GM12878 (cell line): ENCODE measurements at regions not wholly inside any gene's neighbourhood (a gene's known extent, or its start where the extent isn't known, plus 50 kb on each side); places are given as distances from the start of the nearest gene placed in this dataset.

Experiments used
- ATAC-seq: fragments of 200-7000 bp; cut with Tn5 transposase; 3 replicates; pipeline ENCODE4 v1.9.1; 2020; ENCODE audit warnings: mild to moderate bottlenecking, moderate library complexity
- BruUV-seq: library from RNA; stranded (reverse); fragments of 400-500 nt; replicated peaks from 2 replicates; lab custom pipeline; 2021; lab: Mats Ljungman, UMichigan
- CTCF ChIA-PET: fragments of 300-600 bp; sonication (Branson Sonifier 250); formaldehyde crosslinking; extraction: SDS; loops from one replicate; lab custom pipeline; 2021; ENCODE audit warnings: inconsistent platforms; lab: Yijun Ruan, JAX
- POLR2A ChIA-PET: fragments of 350-600 bp; formaldehyde crosslinking; extraction: SDS; loops from one replicate; lab custom pipeline; 2021; ENCODE audit warnings: inconsistent platforms; lab: Charles Lee
- RAD21 ChIA-PET: fragments of 300-600 bp; sonication (Branson Sonifier 250); formaldehyde crosslinking; loops from one replicate; lab custom pipeline; 2023; ENCODE audit warnings: antibody characterized with exemption; ENCODE audit not compliant: unreplicated experiment; lab: Charles Lee
- SMC1A ChIA-PET: fragments of 300-600 bp; sonication (Branson Sonifier 250); formaldehyde crosslinking; loops from one replicate; lab custom pipeline; 2023; ENCODE audit not compliant: unreplicated experiment, uncharacterized antibody; lab: Charles Lee
- DNase-seq: peaks from one replicate; pipeline ENCODE4 v3.0.0-alpha.2; 2011; ENCODE audit warnings: low read depth, low spot score
- FAIRE-seq: peaks from 3 replicates; lab custom pipeline; 2011; peaks lifted over from hg19 to GRCh38; lab: Jason Lieb, UNC
- H2AFZ ChIP-seq: 2 replicates; pipeline ENCODE4 v1.6.0; 2011; ENCODE audit warnings: low read depth, low read length, control low read depth; ENCODE audit not compliant: control insufficient read depth
- H3K27ac ChIP-seq: 2 replicates; pipeline ENCODE4 v1.5.1; 2011; ENCODE audit warnings: control low read depth; ENCODE audit not compliant: control insufficient read depth, insufficient read depth
- H3K27me3 ChIP-seq, 2 experiments: replicated peaks in 1 of 2; 2 replicates each; pipeline versions ENCODE4 v1.6.0 to v1.6.1; 2011; ENCODE audit warnings: low read length in 1 of 2; ENCODE audit not compliant: control insufficient read depth in 2 of 2, insufficient read depth in 2 of 2
- H3K36me3 ChIP-seq, 2 experiments: 2 replicates each; pipeline ENCODE4 v1.5.1; 2011; ENCODE audit warnings: low read length in 1 of 2; ENCODE audit not compliant: control insufficient read depth in 2 of 2, insufficient read depth in 2 of 2
- H3K4me1 ChIP-seq: 2 replicates; pipeline ENCODE4 v1.6.1; 2011; ENCODE audit warnings: mild to moderate bottlenecking, low read length, moderate library complexity, mixed read lengths; ENCODE audit not compliant: control insufficient read depth, insufficient read depth
- H3K4me2 ChIP-seq: 2 replicates; pipeline ENCODE4 v1.6.0; 2011; ENCODE audit warnings: control low read depth; ENCODE audit not compliant: control insufficient read depth, insufficient read depth
- H3K4me3 ChIP-seq: fragments of 200-600 bp; sonication (generic); 2 replicates; pipeline ENCODE4 v1.5.1; 2016
- H3K79me2 ChIP-seq: 2 replicates; pipeline ENCODE4 v1.6.0; 2011; ENCODE audit warnings: low read length; ENCODE audit not compliant: control insufficient read depth, insufficient read depth
- H3K9ac ChIP-seq: 2 replicates; pipeline ENCODE4 v1.8.0; 2011; ENCODE audit warnings: low read length, control low read depth, mixed read lengths; ENCODE audit not compliant: control insufficient read depth, insufficient read depth
- H3K9me3 ChIP-seq: replicated peaks from 3 replicates; pipeline ENCODE4 v1.5.1; 2011; ENCODE audit warnings: mild to moderate bottlenecking, low read length; ENCODE audit not compliant: control insufficient read depth, insufficient read depth
- H4K20me1 ChIP-seq: 2 replicates; pipeline ENCODE4 v1.6.0; 2011; ENCODE audit not compliant: control insufficient read depth, insufficient read depth
- BCLAF1 ChIP-seq: fragments of 450-650 bp; IDR thresholded peaks from 2 replicates; pipeline ENCODE4 v1.6.1; 2017; ENCODE audit warnings: antibody characterized with exemption, mild to moderate bottlenecking, moderate library complexity
- JUND ChIP-seq: IDR thresholded peaks from 2 replicates; pipeline ENCODE4 v1.6.1; 2012; ENCODE audit warnings: low read depth, mild to moderate bottlenecking, low read length, improper control_type of control experiment, moderate library complexity
- NKRF ChIP-seq: fragments of 450-650 bp; conservative IDR thresholded peaks from 2 replicates; pipeline ENCODE4 v1.6.1; 2017; ENCODE audit warnings: mild to moderate bottlenecking, moderate library complexity
- PBX3 ChIP-seq: IDR thresholded peaks from 2 replicates; pipeline ENCODE4 v1.6.1; 2011; ENCODE audit warnings: mild to moderate bottlenecking, low read depth, low read length, moderate library complexity; ENCODE audit not compliant: insufficient replicate concordance
- PML ChIP-seq: IDR thresholded peaks from 2 replicates; pipeline ENCODE4 v1.6.1; 2012; ENCODE audit warnings: low read length, inconsistent platforms
- RAD51 ChIP-seq: fragments of 450-650 bp; IDR thresholded peaks from 2 replicates; pipeline ENCODE4 v1.6.1; 2016; ENCODE audit warnings: moderate library complexity, mild to moderate bottlenecking, inconsistent platforms
- YBX1 ChIP-seq: fragments of 450-650 bp; IDR thresholded peaks from 2 replicates; pipeline ENCODE4 v1.6.1; 2016; ENCODE audit warnings: antibody characterized with exemption
- WGBS: methylation state at CpG from one replicate; pipeline ENCODE4 v1.1.6; 2016; ENCODE audit warnings: low lambda C conversion rate; ENCODE audit not compliant: insufficient replicate concordance, insufficient coverage; ENCODE audit errors: missing lambda C conversion rate; 5-methylcytosine and 5-hydroxymethylcytosine counted together
- in situ Hi-C: fragments of 300-500 bp; cut with MboI; formaldehyde crosslinking; loops from 9 replicates; pipeline ENCODE4 v1.14.3; 2018; ENCODE audit warnings: mixed read lengths
- intact Hi-C: fragments of 100-400 bp; cut with micrococcal nuclease; formaldehyde crosslinking; loops from one replicate; pipeline ENCODE4 v1.14.2; 2022; ENCODE audit not compliant: unreplicated experiment

- ATAC-seq (no peak), FAIRE-seq (no peak), DNase-seq (no peak)
- ChIA-PET POLR2A (no interaction called here), RAD21 (no interaction called here), CTCF (interaction anchor here (0.8 kb wide), 1 partner anchor 13 kb away, joined by 4 read pairs; no protein-coding TSS in a partner anchor), SMC1A (no interaction called here)
- Histone ChIP-seq H4K20me1 (no peaks in the 10 kb centered on the region), H3K4me3 (no peak overlapping the region), H3K27me3 (no peaks in the 10 kb centered on the region), H2AFZ (no peak overlapping the region), H3K27ac (no peak overlapping the region), H3K4me2 (no peak overlapping the region), H3K9me3 (no peaks in the 10 kb centered on the region), H3K9ac (no peak overlapping the region), H3K4me1 (no peaks in the 10 kb centered on the region), H3K36me3 (no peaks in the 10 kb centered on the region), H3K79me2 (no peaks in the 10 kb centered on the region)
- intact Hi-C loops (no loop called here), in situ Hi-C loops (no loop called here)
- no TSS peak for BruUV-seq
- WGBS, result 74% methylated on average over 16 of the region's 16 CpGs
- no peak for TF ChIP-seq RAD51
- no peak for TF ChIP-seq YBX1
- TF ChIP-seq BCLAF1, result no peak
Measured at GRCh38 chr4:112979881-112980421, 69.5 kb upstream of the ANK2 start.

GRCh38 chr4:112982680-112983079 is 66.8 kb upstream of the ANK2 start:
- no TSS peak for BruUV-seq
- TF ChIP-seq PBX3 (no peak), PML (no peak), JUND (no peak), NKRF (no peak)

More at GRCh38 chr4:112982680-112983079, 66.8 kb upstream of the ANK2 start:
- Histone ChIP-seq H2AFZ (no peak overlapping the region), H4K20me1 (no peaks in the 10 kb centered on the region), H3K9me3 (no peaks in the 10 kb centered on the region), H3K4me2 (no peak overlapping the region), H3K27me3 (no peaks in the 10 kb centered on the region), H3K36me3 (no peaks in the 10 kb centered on the region), H3K79me2 (no peaks in the 10 kb centered on the region), H3K4me1 (no peaks in the 10 kb centered on the region), H3K4me3 (no peak overlapping the region), H3K9ac (no peak overlapping the region), H3K27ac (no peak overlapping the region)
- FAIRE-seq, result no peak
- ChIA-PET POLR2A (no interaction called here), RAD21 (no interaction called here), SMC1A (no interaction called here), CTCF (interaction anchor here (0.8 kb wide), 1 partner anchor 50 kb away, joined by 3 read pairs; no protein-coding TSS in a partner anchor)
- intact Hi-C loops (no loop called here), in situ Hi-C loops (no loop called here)
- 69% methylated on average over 2 of the region's 2 CpGs for WGBS
- no peak for ATAC-seq
- no peak for DNase-seq
